OCI-LY7 (cell line): ENCODE measurements at regions not wholly inside any gene's neighbourhood (a gene's known extent, or its start where the extent isn't known, plus 50 kb on each side); places are given as distances from the start of the nearest gene placed in this dataset.

Source experiments
- BruUV-seq: library from RNA; stranded (reverse); fragments of 400-500 nt; replicated peaks from 2 replicates; lab custom pipeline; 2021; lab: Mats Ljungman, UMichigan
- CTCF ChIA-PET: fragments of 300-600 bp; sonication (Branson Sonifier 250); formaldehyde crosslinking; loops from one replicate; lab custom pipeline; 2022; ENCODE audit warnings: antibody characterized with exemption; ENCODE audit not compliant: unreplicated experiment; lab: Charles Lee
- POLR2A ChIA-PET: fragments of 300-600 bp; sonication (Branson Sonifier 250); formaldehyde crosslinking; loops from one replicate; lab custom pipeline; 2022; ENCODE audit warnings: antibody characterized with exemption; lab: Charles Lee
- DNase-seq: peaks from one replicate; pipeline ENCODE4 v3.0.0-alpha.2; 2015; ENCODE audit warnings: low spot score
- H2AFZ ChIP-seq: fragments of 200-600 bp; sonication (generic), shearing (Covaris generic); 2 replicates; pipeline ENCODE4 v1.6.1; 2014; ENCODE audit warnings: mild to moderate bottlenecking, antibody characterized with exemption, low read length, moderate library complexity
- H3K27ac ChIP-seq: fragments of 200-600 bp; sonication (generic); 2 replicates; pipeline ENCODE4 v1.5.1; 2014; ENCODE audit warnings: mixed run types, low read depth, mild to moderate bottlenecking, moderate library complexity, low read length, inconsistent platforms; ENCODE audit not compliant: poor library complexity, severe bottlenecking
- H3K36me3 ChIP-seq: fragments of 200-600 bp; sonication (generic); 2 replicates; pipeline ENCODE4 v1.6.1; 2014; ENCODE audit warnings: mild to moderate bottlenecking, antibody characterized with exemption, low read length, moderate library complexity, mixed read lengths; ENCODE audit not compliant: insufficient read depth
- H3K4me1 ChIP-seq: fragments of 200-600 bp; sonication (generic); 2 replicates; pipeline ENCODE4 v1.5.1; 2014; ENCODE audit warnings: mild to moderate bottlenecking, low read length; ENCODE audit not compliant: insufficient read depth, poor library complexity, severe bottlenecking
- H3K4me2 ChIP-seq: fragments of 200-600 bp; sonication (generic); 2 replicates; pipeline ENCODE4 v1.6.1; 2014; ENCODE audit warnings: mild to moderate bottlenecking, low read length
- H3K4me3 ChIP-seq: fragments of 200-600 bp; sonication (generic); 2 replicates; pipeline ENCODE4 v1.5.1; 2014; ENCODE audit warnings: mild to moderate bottlenecking, low read depth, low read length; ENCODE audit not compliant: poor library complexity, severe bottlenecking
- H3K79me2 ChIP-seq: fragments of 200-600 bp; sonication (generic); 2 replicates; pipeline ENCODE4 v1.6.1; 2016; ENCODE audit warnings: low read depth, mild to moderate bottlenecking, low read length, moderate library complexity, mixed read lengths; ENCODE audit not compliant: insufficient read depth
- H3K9me2 ChIP-seq: fragments of 200-600 bp; sonication (generic); 2 replicates; pipeline ENCODE4 v1.6.1; 2016; ENCODE audit warnings: mild to moderate bottlenecking, low read length, mixed read lengths; ENCODE audit not compliant: insufficient read depth
- H3K9me3 ChIP-seq: fragments of 200-600 bp; sonication (generic); 2 replicates; pipeline ENCODE4 v1.6.1; 2014; ENCODE audit warnings: mild to moderate bottlenecking, mixed run types, low read length, mixed read lengths
- H4K20me1 ChIP-seq: fragments of 200-600 bp; sonication (generic); 2 replicates; pipeline ENCODE4 v1.6.1; 2014; ENCODE audit warnings: mild to moderate bottlenecking, antibody characterized with exemption, low read length, moderate library complexity, mixed read lengths; ENCODE audit not compliant: insufficient read depth
- CTCF ChIP-seq: fragments of 200-600 bp; sonication (generic); conservative IDR thresholded peaks from 2 replicates; pipeline ENCODE4 v1.5.1; 2014; ENCODE audit warnings: mild to moderate bottlenecking, antibody characterized with exemption, low read length, moderate library complexity, mixed read lengths
- EZH2phosphoT487 ChIP-seq: fragments of 200-600 bp; sonication (generic); IDR thresholded peaks from 2 replicates; pipeline ENCODE4 v1.6.1; 2018; ENCODE audit warnings: low read depth, borderline replicate concordance, mild to moderate bottlenecking, mixed run types, antibody characterized with exemption, low read length, moderate library complexity, mixed read lengths
- intact Hi-C: fragments of 100-400 bp; cut with micrococcal nuclease; formaldehyde crosslinking; loops from one replicate; pipeline ENCODE4 v1.10.0; 2022; ENCODE audit not compliant: unreplicated experiment

- peak; percentile 49 for DNase-seq
- Histone ChIP-seq H3K27ac (no peak overlapping the region), H3K36me3 (peaks cover 11% of the 10 kb centered on the region), H4K20me1 (no peaks in the 10 kb centered on the region), H3K9me2 (no peaks in the 10 kb centered on the region), H3K4me1 (peaks cover 43% of the 10 kb centered on the region), H3K4me2 (peak overlapping the region; percentile 46), H2AFZ (no peak overlapping the region), H3K9me3 (peaks cover 14% of the 10 kb centered on the region; the same call in 1 of the 2 replicates), H3K79me2 (peaks cover 72% of the 10 kb centered on the region; the same call in 1 of the 2 replicates), H3K4me3 (no peak overlapping the region)
- intact Hi-C loops: no loop called here
- POLR2A ChIA-PET: interaction anchor here (0.6 to 2.3 kb wide), 6 partner anchors 10 to 174 kb away, joined by 3 to 13 read pairs (median 4); no protein-coding TSS in a partner anchor
- CTCF ChIA-PET: no interaction called here
- TF ChIP-seq CTCF: no peak
- no peak for TF ChIP-seq EZH2phosphoT487
- no TSS peak for BruUV-seq
These were observed 199.4 kb downstream of the ZEB2 start for GRCh38 chr2:144320491-144320890.

GRCh38 chr2:144317071-144317738, 202.7 kb downstream of the ZEB2 start:
- H3K4me1 ChIP-seq: peaks cover 11% of the 10 kb centered on the region
- BruUV-seq: no TSS peak
- POLR2A ChIA-PET: interaction anchor here (1.1 kb wide), 1 partner anchor 71 kb away, joined by 4 read pairs; no protein-coding TSS in a partner anchor
- intact Hi-C loops: no loop called here
- peaks cover 16% of the 10 kb centered on the region for H3K36me3 ChIP-seq
- peaks cover 39% of the 10 kb centered on the region; the same call in 1 of the 2 replicates for H3K79me2 ChIP-seq
- CTCF ChIA-PET: no interaction called here
- H3K9me2 ChIP-seq: no peaks in the 10 kb centered on the region
- no peaks in the 10 kb centered on the region for H4K20me1 ChIP-seq
- no peak for DNase-seq
- H3K9me3 ChIP-seq: peaks cover 11% of the 10 kb centered on the region; the same call in 1 of the 2 replicates
- no peak overlapping the region for H3K4me3 ChIP-seq
- no peak overlapping the region for H3K4me2 ChIP-seq
- H2AFZ ChIP-seq: no peak overlapping the region
- H3K27ac ChIP-seq: no peak overlapping the region
- no peak for TF ChIP-seq EZH2phosphoT487
- no peak for TF ChIP-seq CTCF
